ENCODE measurements at regions not wholly inside any gene's neighbourhood (a gene's known extent, or its start where the extent isn't known, plus 50 kb on each side); places are given as distances from the start of the nearest gene placed in this dataset.

DNA sequence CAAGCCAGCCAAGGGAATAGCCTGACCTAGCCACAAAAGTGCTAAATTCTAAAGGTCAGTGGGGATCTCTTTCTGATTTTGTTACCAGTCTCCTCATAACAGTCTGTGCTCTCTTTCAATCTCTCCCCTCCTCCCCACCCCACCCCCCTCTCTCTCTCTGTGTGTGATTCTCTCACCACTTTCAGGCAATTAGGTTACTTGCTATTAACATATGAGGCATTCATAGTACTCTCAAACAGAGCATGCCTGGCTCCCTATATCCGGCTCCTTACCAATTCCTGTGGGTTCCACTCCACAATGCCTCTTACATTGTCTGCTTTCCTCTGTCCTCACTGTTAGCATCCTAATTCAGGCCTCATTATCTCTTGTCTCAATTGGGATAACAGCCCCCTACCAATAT lies 464.3 kb upstream of the DEPDC1 start:
- intact Hi-C loops (cut with DNase I): no loop called here
- H3K4me1 ChIP-seq (ENCODE audit: control insufficient read depth in 2 of 3, insufficient read depth in 2 of 3, low read depth in 1 of 3, low read length in 3 of 3): no peaks in the 10 kb centered on the region
- H3K9me3 ChIP-seq (ENCODE audit: control insufficient read depth in 2 of 3, insufficient read depth in 1 of 3, low read length in 3 of 3): no peaks in the 10 kb centered on the region

DNA sequence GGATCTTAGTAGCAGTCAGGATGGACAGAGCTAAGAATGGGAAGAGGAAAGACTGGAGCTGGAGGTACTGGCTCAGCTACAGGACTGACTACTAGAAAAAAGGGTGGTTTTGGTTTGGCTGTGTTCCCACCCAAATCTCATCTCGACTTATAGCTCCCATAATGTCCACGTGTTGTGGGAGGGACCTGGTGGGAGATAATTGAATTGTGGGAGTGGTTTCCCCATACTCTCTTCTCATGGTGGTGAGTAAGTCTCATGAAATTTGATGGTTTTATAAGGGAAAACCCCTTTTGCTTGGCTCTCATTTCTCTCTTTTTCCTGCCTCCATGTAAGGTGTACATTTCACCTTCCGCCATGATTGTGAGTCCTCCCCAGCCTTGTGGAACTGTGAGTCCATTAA lies 466.5 kb upstream of the DEPDC1 start:
- Histone ChIP-seq H3K4me3 (ENCODE audit: low read length in 3 of 3) (no peak overlapping the region), H3K27me3 (ENCODE audit: control insufficient read depth, insufficient read depth, low read length) (no peaks in the 10 kb centered on the region), H3K4me1 (ENCODE audit: control insufficient read depth in 2 of 3, insufficient read depth in 2 of 3, low read depth in 1 of 3, low read length in 3 of 3) (no peaks in the 10 kb centered on the region), H3K27ac (ENCODE audit: low read depth in 2 of 2, low read length in 2 of 2) (no peak overlapping the region), H3K9ac (ENCODE audit: low read length in 3 of 3) (no peak overlapping the region), H3K9me3 (ENCODE audit: control insufficient read depth in 2 of 3, insufficient read depth in 1 of 3, low read length in 3 of 3) (no peaks in the 10 kb centered on the region), H3K36me3 (ENCODE audit: control insufficient read depth in 2 of 3, insufficient read depth in 3 of 3, low read length in 3 of 3) (no peaks in the 10 kb centered on the region)
- TF ChIP-seq, protein P1, sequence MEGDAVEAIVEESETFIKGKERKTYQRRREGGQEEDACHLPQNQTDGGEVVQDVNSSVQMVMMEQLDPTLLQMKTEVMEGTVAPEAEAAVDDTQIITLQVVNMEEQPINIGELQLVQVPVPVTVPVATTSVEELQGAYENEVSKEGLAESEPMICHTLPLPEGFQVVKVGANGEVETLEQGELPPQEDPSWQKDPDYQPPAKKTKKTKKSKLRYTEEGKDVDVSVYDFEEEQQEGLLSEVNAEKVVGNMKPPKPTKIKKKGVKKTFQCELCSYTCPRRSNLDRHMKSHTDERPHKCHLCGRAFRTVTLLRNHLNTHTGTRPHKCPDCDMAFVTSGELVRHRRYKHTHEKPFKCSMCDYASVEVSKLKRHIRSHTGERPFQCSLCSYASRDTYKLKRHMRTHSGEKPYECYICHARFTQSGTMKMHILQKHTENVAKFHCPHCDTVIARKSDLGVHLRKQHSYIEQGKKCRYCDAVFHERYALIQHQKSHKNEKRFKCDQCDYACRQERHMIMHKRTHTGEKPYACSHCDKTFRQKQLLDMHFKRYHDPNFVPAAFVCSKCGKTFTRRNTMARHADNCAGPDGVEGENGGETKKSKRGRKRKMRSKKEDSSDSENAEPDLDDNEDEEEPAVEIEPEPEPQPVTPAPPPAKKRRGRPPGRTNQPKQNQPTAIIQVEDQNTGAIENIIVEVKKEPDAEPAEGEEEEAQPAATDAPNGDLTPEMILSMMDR (IDR thresholded peaks at IDR 0.05; ENCODE audit: borderline replicate concordance, extremely low read depth, insufficient read depth): no peak
- intact Hi-C loops (cut with DNase I): no loop called here
- FAIRE-seq: no peak
- DNase-seq: no peak

More for the DNA sequence above, 464.3 kb upstream of the DEPDC1 start:
- TF ChIP-seq, protein P1 (IDR thresholded peaks at IDR 0.05; ENCODE audit: borderline replicate concordance, extremely low read depth, insufficient read depth): no peak
- Histone ChIP-seq H3K4me3 (ENCODE audit: low read length in 3 of 3) (no peak overlapping the region), H3K27ac (ENCODE audit: low read depth in 2 of 2, low read length in 2 of 2) (no peak overlapping the region), H3K27me3 (ENCODE audit: control insufficient read depth, insufficient read depth, low read length) (no peaks in the 10 kb centered on the region), H3K36me3 (ENCODE audit: control insufficient read depth in 2 of 3, insufficient read depth in 3 of 3, low read length in 3 of 3) (no peaks in the 10 kb centered on the region), H3K9ac (ENCODE audit: low read length in 3 of 3) (no peak overlapping the region)
- no peak for FAIRE-seq
- DNase-seq: no peak

DNA sequence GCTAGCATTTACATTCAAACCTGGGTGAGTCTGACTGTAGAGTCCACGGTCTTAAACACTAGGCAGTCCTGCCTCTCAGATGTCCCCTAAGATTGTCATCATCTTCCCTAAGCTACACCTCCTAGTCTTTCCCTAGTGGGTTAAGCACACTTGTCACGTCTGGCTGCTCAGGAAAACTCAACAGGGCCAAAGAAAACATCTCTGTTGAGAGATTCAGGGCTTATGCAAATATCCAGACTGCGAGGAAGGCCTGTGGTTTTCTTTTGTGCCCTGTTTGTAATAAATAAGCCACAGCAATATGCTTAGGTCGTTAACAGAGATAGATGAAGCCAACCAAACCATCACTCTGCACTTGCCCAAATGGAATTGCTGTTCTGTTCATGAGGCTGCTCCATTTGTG lies 472.6 kb upstream of the DEPDC1 start:
- DNase-seq (peak in 3 of 5 donors; percentile 24 to 65 (median 52)), FAIRE-seq (no peak)
- intact Hi-C loops (cut with DNase I): no loop called here
- no peak overlapping the region for H3K27ac ChIP-seq (ENCODE audit: low read depth in 2 of 2, low read length in 2 of 2)
- H3K4me1 ChIP-seq (ENCODE audit: control insufficient read depth in 2 of 3, insufficient read depth in 2 of 3, low read depth in 1 of 3, low read length in 3 of 3): no peaks in the 10 kb centered on the region
- no peaks in the 10 kb centered on the region for H3K27me3 ChIP-seq (ENCODE audit: control insufficient read depth, insufficient read depth, low read length)
- no peak overlapping the region for H3K4me3 ChIP-seq (ENCODE audit: low read length in 3 of 3)
- H3K9me3 ChIP-seq (ENCODE audit: control insufficient read depth in 2 of 3, insufficient read depth in 1 of 3, low read length in 3 of 3): no peaks in the 10 kb centered on the region
- TF ChIP-seq, protein P1 (IDR thresholded peaks at IDR 0.05; ENCODE audit: borderline replicate concordance, extremely low read depth, insufficient read depth): no peak
- H3K36me3 ChIP-seq (ENCODE audit: control insufficient read depth in 2 of 3, insufficient read depth in 3 of 3, low read length in 3 of 3): no peaks in the 10 kb centered on the region
- H3K9ac ChIP-seq (ENCODE audit: low read length in 3 of 3): no peak overlapping the region

DNA sequence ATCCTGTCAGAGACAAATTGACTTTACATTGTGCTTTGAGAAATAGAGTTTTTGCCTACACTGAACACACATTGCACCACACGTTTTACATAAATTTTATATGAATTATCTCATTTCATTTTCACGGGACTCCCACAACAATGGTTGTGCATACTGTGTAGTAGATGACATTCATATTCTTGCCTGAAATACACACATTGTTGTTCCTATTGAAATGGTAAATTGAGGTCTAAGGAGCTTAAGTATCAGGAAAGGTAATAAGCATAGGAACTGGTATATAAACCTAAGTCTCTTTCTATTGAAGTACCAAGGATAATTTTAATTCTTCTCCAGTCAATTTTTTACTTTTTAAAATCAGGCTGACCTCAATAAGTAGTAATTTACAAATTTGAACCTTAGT lies 473.7 kb upstream of the DEPDC1 start:
- H3K4me3 ChIP-seq (ENCODE audit: low read length in 3 of 3): no peak overlapping the region
- no peak overlapping the region for H3K9ac ChIP-seq (ENCODE audit: low read length in 3 of 3)
- DNase-seq: no peak
- intact Hi-C loops (cut with DNase I): no loop called here
- H3K36me3 ChIP-seq (ENCODE audit: control insufficient read depth in 2 of 3, insufficient read depth in 3 of 3, low read length in 3 of 3): no peaks in the 10 kb centered on the region
- no peaks in the 10 kb centered on the region for H3K4me1 ChIP-seq (ENCODE audit: control insufficient read depth in 2 of 3, insufficient read depth in 2 of 3, low read depth in 1 of 3, low read length in 3 of 3)
- no peaks in the 10 kb centered on the region for H3K27me3 ChIP-seq (ENCODE audit: control insufficient read depth, insufficient read depth, low read length)
- H3K9me3 ChIP-seq (ENCODE audit: control insufficient read depth in 2 of 3, insufficient read depth in 1 of 3, low read length in 3 of 3): no peaks in the 10 kb centered on the region
- H3K27ac ChIP-seq (ENCODE audit: low read depth in 2 of 2, low read length in 2 of 2): no peak overlapping the region
- TF ChIP-seq, protein P1 (IDR thresholded peaks at IDR 0.05; ENCODE audit: borderline replicate concordance, extremely low read depth, insufficient read depth): no peak
- no peak for FAIRE-seq

Data from kidney (tissue), 13 donors.